Nephron progenitor cell (in vitro differentiated cells): ENCODE measurements at regions not wholly inside any gene's neighbourhood (a gene's known extent, or its start where the extent isn't known, plus 50 kb on each side); places are given as distances from the start of the nearest gene placed in this dataset.

ENCODE experiments used
- DNase-seq: peaks from one replicate; pipeline ENCODE4 v3.0.0; 2021
- H3K27ac Mint-ChIP-seq: 2 replicates; pipeline ENCODE4 v1.8.0; 2021; ENCODE audit warnings: mild to moderate bottlenecking, moderate library complexity, mixed read lengths
- H3K27me3 Mint-ChIP-seq: 2 replicates; pipeline ENCODE4 v1.8.0; 2021; ENCODE audit warnings: mild to moderate bottlenecking, low read depth, mixed read lengths; ENCODE audit not compliant: poor library complexity
- H3K36me3 Mint-ChIP-seq: 2 replicates; pipeline ENCODE4 v1.8.0; 2021; ENCODE audit warnings: low read depth, mixed read lengths
- H3K4me1 Mint-ChIP-seq: 2 replicates; pipeline ENCODE4 v1.8.0; 2021; ENCODE audit warnings: mixed read lengths
- H3K4me3 Mint-ChIP-seq: 2 replicates; pipeline ENCODE4 v1.8.0; 2021; ENCODE audit warnings: mild to moderate bottlenecking, moderate library complexity, mixed read lengths
- H3K9me3 Mint-ChIP-seq: 2 replicates; pipeline ENCODE4 v1.8.0; 2021; ENCODE audit warnings: mild to moderate bottlenecking, moderate library complexity, mixed read lengths
- TF ChIP-seq, protein P1 (sequence below): fragments of 200-600 bp; sonication (generic); IDR thresholded peaks from 2 replicates; pipeline ENCODE4 v1.5.0; 2021; ENCODE audit warnings: antibody characterized with exemption

DNA sequence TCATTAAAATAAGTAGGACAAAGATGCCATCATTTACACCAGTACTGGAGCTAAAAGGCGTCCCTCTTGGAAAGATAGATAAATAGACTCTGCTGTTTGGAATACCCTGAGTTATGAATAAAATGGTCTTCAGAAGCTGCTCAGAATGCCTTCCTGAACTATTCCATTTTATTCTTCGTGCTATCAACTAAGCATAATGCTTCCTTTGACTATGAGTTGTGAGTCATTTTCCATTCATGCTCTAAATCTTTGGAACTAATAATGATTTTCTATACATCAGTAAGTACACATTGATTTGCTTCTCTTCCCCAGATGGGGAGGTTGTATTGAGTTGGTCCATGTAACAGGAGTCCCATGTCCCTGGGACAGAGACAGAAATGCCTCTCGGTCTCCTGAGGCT lies 98.3 kb upstream of the PDE7B start:
- TF ChIP-seq, protein P1, sequence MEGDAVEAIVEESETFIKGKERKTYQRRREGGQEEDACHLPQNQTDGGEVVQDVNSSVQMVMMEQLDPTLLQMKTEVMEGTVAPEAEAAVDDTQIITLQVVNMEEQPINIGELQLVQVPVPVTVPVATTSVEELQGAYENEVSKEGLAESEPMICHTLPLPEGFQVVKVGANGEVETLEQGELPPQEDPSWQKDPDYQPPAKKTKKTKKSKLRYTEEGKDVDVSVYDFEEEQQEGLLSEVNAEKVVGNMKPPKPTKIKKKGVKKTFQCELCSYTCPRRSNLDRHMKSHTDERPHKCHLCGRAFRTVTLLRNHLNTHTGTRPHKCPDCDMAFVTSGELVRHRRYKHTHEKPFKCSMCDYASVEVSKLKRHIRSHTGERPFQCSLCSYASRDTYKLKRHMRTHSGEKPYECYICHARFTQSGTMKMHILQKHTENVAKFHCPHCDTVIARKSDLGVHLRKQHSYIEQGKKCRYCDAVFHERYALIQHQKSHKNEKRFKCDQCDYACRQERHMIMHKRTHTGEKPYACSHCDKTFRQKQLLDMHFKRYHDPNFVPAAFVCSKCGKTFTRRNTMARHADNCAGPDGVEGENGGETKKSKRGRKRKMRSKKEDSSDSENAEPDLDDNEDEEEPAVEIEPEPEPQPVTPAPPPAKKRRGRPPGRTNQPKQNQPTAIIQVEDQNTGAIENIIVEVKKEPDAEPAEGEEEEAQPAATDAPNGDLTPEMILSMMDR, result no peak
- Mint-ChIP-seq H3K9me3 (no peaks in the 10 kb centered on the region), H3K27me3 (no peaks in the 10 kb centered on the region), H3K4me3 (no peak overlapping the region), H3K27ac (peak overlapping the region; percentile 0), H3K4me1 (no peaks in the 10 kb centered on the region), H3K36me3 (no peaks in the 10 kb centered on the region)
- DNase-seq, result no peak

DNA sequence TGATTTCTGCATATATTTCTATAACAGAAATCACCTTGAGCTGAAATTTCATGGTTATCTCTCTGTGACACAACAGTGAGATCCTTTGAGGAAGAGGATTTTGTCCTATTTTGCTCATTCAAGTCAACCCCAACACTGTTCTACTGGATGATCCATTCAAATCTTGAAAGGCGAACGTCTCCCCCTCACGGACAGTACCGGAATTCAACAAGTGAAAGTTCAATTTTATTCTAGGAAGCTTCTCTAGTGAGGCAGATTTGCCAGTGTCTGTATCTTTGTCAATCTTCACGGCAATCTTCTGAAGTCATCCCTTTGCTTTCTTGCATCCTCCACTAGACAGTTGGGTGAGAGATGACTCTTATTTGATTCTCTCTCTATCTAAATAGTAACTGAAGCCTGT lies 91.7 kb upstream of the PDE7B start:
- H3K27me3 Mint-ChIP-seq, result no peaks in the 10 kb centered on the region
- TF ChIP-seq, protein P1, result no peak
- no peak for DNase-seq
- H3K9me3 Mint-ChIP-seq, result peaks cover 13% of the 10 kb centered on the region
- no peak overlapping the region for H3K27ac Mint-ChIP-seq
- H3K4me3 Mint-ChIP-seq, result no peak overlapping the region
- H3K36me3 Mint-ChIP-seq, result no peaks in the 10 kb centered on the region
- no peaks in the 10 kb centered on the region for H3K4me1 Mint-ChIP-seq

DNA sequence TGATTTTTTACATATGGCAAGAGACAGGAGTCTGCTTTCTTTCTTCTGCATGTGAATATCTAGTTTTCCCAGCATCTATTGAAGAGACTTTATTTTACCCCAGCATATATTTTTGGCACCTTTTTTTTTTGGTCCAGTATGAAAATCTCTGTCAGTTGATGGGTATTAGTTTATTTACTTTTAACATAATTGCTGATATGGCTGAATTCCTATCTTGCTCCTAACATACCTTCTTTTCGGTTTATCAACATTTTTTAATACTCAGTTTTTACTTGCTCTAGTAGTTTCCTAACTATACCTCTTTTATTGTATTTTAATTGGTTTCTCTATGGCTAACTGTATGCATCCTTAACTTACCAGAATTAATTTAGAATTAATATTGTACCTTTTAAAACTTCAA lies 77.5 kb upstream of the PDE7B start:
- H3K9me3 Mint-ChIP-seq, result peaks cover 21% of the 10 kb centered on the region
- H3K36me3 Mint-ChIP-seq, result no peaks in the 10 kb centered on the region
- peaks cover 5% of the 10 kb centered on the region for H3K27me3 Mint-ChIP-seq
- no peak overlapping the region for H3K4me3 Mint-ChIP-seq
- TF ChIP-seq, protein P1, result no peak
- H3K4me1 Mint-ChIP-seq, result no peaks in the 10 kb centered on the region
- DNase-seq, result no peak
- H3K27ac Mint-ChIP-seq, result no peak overlapping the region

DNA sequence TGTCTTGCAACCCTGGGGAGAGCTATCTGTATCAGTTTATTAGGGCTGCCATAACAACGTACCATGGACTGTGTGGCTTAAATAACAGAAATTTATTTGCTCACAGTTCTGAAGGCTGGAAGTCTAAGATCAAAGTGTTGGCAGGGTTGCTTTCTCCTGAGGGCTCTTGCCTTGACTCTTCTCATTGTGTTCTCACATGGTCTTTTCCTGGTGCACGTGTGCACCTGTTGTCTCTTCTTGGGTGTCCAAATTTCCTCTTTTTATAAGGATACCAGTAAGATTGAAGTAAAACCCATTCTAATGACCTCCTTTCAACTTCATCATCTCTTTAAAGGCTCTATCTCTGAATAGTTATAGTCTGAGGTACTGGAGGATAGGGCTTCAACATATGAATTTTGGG lies 72.3 kb upstream of the PDE7B start:
- H3K4me3 Mint-ChIP-seq, result no peak overlapping the region
- no peaks in the 10 kb centered on the region for H3K4me1 Mint-ChIP-seq
- no peak for DNase-seq
- H3K9me3 Mint-ChIP-seq, result peaks cover 4% of the 10 kb centered on the region
- TF ChIP-seq, protein P1, result no peak
- H3K27me3 Mint-ChIP-seq, result peaks cover 9% of the 10 kb centered on the region
- H3K36me3 Mint-ChIP-seq, result no peaks in the 10 kb centered on the region
- H3K27ac Mint-ChIP-seq, result no peak overlapping the region

DNA sequence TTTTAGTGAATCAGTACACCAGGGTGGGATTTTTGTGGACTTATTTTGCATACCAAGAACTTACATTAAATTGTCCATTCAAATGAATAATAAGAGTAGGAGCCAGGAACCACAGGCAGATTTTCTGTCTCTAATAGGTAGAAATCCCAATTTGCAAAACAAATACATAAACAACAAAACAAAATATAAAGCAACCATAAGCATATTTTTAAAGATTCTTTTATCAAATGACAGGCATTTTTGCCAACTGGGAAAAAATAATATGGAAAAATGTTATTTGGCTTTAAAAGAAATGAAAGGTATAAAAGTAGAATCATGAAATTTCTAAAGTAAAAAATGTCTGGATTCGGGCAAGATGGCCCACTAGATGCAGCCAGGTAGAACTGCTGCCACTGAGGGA lies 71.2 kb upstream of the PDE7B start:
- no peaks in the 10 kb centered on the region for H3K36me3 Mint-ChIP-seq
- peaks cover 9% of the 10 kb centered on the region for H3K27me3 Mint-ChIP-seq
- no peak overlapping the region for H3K27ac Mint-ChIP-seq
- TF ChIP-seq, protein P1, result no peak
- H3K4me1 Mint-ChIP-seq, result no peaks in the 10 kb centered on the region
- H3K9me3 Mint-ChIP-seq, result peaks cover 4% of the 10 kb centered on the region
- DNase-seq, result no peak
- H3K4me3 Mint-ChIP-seq, result no peak overlapping the region

DNA sequence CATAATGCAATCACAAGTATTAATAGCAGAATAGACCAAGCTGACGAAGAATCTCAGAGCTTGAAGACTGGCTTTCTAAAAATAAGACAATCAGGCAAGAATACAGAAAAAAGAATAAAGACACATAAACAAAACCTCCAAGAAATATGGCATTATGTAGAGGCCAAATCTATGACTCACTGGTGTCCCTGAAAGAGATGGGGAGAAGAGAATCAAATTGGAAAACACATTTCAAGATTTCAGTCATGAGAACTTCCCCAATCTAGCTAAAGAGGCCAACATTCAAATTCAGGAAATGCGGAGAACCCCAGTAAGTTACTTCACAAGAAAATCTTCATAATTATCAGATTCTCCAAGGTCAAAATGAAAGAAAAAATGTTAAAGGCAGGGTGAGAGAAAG lies 69.0 kb upstream of the PDE7B start:
- no peaks in the 10 kb centered on the region for H3K36me3 Mint-ChIP-seq
- TF ChIP-seq, protein P1, result no peak
- H3K27ac Mint-ChIP-seq, result no peak overlapping the region
- no peaks in the 10 kb centered on the region for H3K4me1 Mint-ChIP-seq
- peaks cover 4% of the 10 kb centered on the region for H3K27me3 Mint-ChIP-seq
- no peak for DNase-seq
- no peak overlapping the region for H3K4me3 Mint-ChIP-seq
- H3K9me3 Mint-ChIP-seq, result peaks cover 4% of the 10 kb centered on the region
